SK-N-SH treated with all-trans-retinoic acid at 6 μM for 48 hours (cell line): ENCODE measurements at regions not wholly inside any gene's neighbourhood (a gene's known extent, or its start where the extent isn't known, plus 50 kb on each side); places are given as distances from the start of the nearest gene placed in this dataset.
"Not testable (repeated sequence)": the region's sequence is repeated elsewhere in the genome, so short reads cannot be mapped to it uniquely, and the experiment has no call there.

Experiments used
- ATAC-seq: fragments of 200-7000 bp; cut with Tn5 transposase; 3 replicates; pipeline ENCODE4 v1.9.1; 2020; ENCODE audit warnings: mild to moderate bottlenecking, moderate library complexity
- ARNTL ChIP-seq: fragments of 450-650 bp; formaldehyde crosslinking; IDR thresholded peaks from 2 replicates; pipeline ENCODE4 v1.5.0; 2020; ENCODE audit warnings: low read depth, mild to moderate bottlenecking, moderate library complexity, borderline replicate concordance
- BACH2 ChIP-seq: fragments of 250-450 bp; sonication (Bioruptor Pico); IDR thresholded peaks from 2 replicates; pipeline ENCODE4 v1.9.0; 2021; ENCODE audit warnings: mild to moderate bottlenecking, borderline replicate concordance
- CSDC2 ChIP-seq: fragments of 250-450 bp; sonication (Bioruptor Pico); IDR thresholded peaks from 2 replicates; pipeline ENCODE4 v1.5.0; 2020; ENCODE audit warnings: mild to moderate bottlenecking, moderate library complexity
- ESRRG ChIP-seq: fragments of 250-450 bp; sonication (Bioruptor Pico); IDR thresholded peaks from 2 replicates; pipeline ENCODE4 v1.6.1; 2021; ENCODE audit warnings: mild to moderate bottlenecking
- OSR1 ChIP-seq: fragments of 250-450 bp; sonication (Bioruptor Pico); IDR thresholded peaks from 2 replicates; pipeline ENCODE4 v1.8.0; 2022; ENCODE audit warnings: moderate library complexity, mild to moderate bottlenecking, inconsistent platforms
- PATZ1 ChIP-seq: fragments of 250-450 bp; sonication (Bioruptor Pico); IDR thresholded peaks from 2 replicates; pipeline ENCODE4 v1.8.0; 2020; ENCODE audit warnings: mild to moderate bottlenecking, moderate library complexity, borderline replicate concordance
- RARB ChIP-seq: fragments of 250-450 bp; sonication (Bioruptor Pico); IDR thresholded peaks from 2 replicates; pipeline ENCODE4 v1.8.0; 2021; ENCODE audit warnings: mild to moderate bottlenecking, moderate library complexity
- SNAI2 ChIP-seq: fragments of 250-450 bp; sonication (Bioruptor Pico); IDR thresholded peaks from 2 replicates; pipeline ENCODE4 v1.5.0; 2020; ENCODE audit warnings: mild to moderate bottlenecking, moderate library complexity
- TOX ChIP-seq: fragments of 250-450 bp; sonication (Bioruptor Pico); IDR thresholded peaks from 2 replicates; pipeline ENCODE4 v1.8.0; 2021; ENCODE audit warnings: mild to moderate bottlenecking, moderate library complexity, borderline replicate concordance
- ZC3H10 ChIP-seq: fragments of 250-450 bp; sonication (Bioruptor Pico); IDR thresholded peaks from 2 replicates; pipeline ENCODE4 v1.5.1; 2021; ENCODE audit warnings: mild to moderate bottlenecking, moderate library complexity
- ZFP3 ChIP-seq: fragments of 250-450 bp; sonication (Bioruptor Pico); IDR thresholded peaks from 2 replicates; pipeline ENCODE4 v1.5.0; 2020; ENCODE audit warnings: mild to moderate bottlenecking, moderate library complexity
- ZFP30 ChIP-seq: fragments of 450-650 bp; formaldehyde crosslinking; IDR thresholded peaks from 2 replicates; pipeline ENCODE4 v1.5.0; 2022; ENCODE audit warnings: mild to moderate bottlenecking, moderate library complexity
- ZNF70 ChIP-seq: fragments of 450-650 bp; formaldehyde crosslinking; IDR thresholded peaks from 2 replicates; pipeline ENCODE4 v1.5.0; 2020; ENCODE audit warnings: mild to moderate bottlenecking, moderate library complexity
- ZNF8 ChIP-seq: fragments of 450-650 bp; formaldehyde crosslinking; IDR thresholded peaks from 2 replicates; pipeline ENCODE4 v1.5.0; 2020; ENCODE audit warnings: mild to moderate bottlenecking, moderate library complexity
- TF ChIP-seq, protein P1 (sequence below): fragments of 250-450 bp; sonication (Bioruptor Pico); IDR thresholded peaks from 2 replicates; pipeline ENCODE4 v1.5.1; 2020; ENCODE audit warnings: low read depth, mild to moderate bottlenecking, moderate library complexity
- TF ChIP-seq, protein P2 (sequence below): fragments of 250-450 bp; sonication (Bioruptor Pico); IDR thresholded peaks from 2 replicates; pipeline ENCODE4 v1.5.0; 2020; ENCODE audit warnings: mild to moderate bottlenecking, moderate library complexity
- TF ChIP-seq, protein P3 (sequence below): fragments of 250-450 bp; sonication (Bioruptor Pico); IDR thresholded peaks from 2 replicates; pipeline ENCODE4 v1.8.0; 2021; ENCODE audit warnings: low read depth, mild to moderate bottlenecking, moderate library complexity, borderline replicate concordance

DNA sequence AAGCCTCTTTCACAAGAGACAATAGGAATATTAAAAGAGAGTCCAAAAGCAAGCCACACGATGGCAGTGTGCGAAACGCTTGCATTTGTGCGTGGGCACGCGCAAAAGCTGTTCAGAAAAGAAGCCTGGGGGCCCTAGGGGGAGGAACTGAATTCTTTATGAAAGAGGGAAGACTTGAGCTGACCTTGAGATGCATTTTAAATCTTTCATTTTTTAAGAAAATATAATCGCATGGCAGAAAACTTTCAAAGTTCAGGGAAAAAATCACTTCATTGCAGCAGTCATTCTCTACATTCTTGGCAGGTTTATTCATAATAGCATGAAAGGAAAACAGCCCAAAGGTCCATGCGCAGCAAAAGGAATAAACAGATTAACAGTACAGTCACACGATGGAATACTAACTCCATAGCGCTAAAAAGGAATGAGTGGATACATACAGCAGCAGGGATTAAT is 206.5 kb upstream of the PRKCQ start:
- peak; percentile 92 for ATAC-seq
- TF ChIP-seq ZC3H10 (CRISPR knock-in tag), result no peak
- no peak for TF ChIP-seq BACH2 (CRISPR knock-in tag)
- TF ChIP-seq ZNF70 (CRISPR knock-in tag), result no peak
- TF ChIP-seq, protein P1, sequence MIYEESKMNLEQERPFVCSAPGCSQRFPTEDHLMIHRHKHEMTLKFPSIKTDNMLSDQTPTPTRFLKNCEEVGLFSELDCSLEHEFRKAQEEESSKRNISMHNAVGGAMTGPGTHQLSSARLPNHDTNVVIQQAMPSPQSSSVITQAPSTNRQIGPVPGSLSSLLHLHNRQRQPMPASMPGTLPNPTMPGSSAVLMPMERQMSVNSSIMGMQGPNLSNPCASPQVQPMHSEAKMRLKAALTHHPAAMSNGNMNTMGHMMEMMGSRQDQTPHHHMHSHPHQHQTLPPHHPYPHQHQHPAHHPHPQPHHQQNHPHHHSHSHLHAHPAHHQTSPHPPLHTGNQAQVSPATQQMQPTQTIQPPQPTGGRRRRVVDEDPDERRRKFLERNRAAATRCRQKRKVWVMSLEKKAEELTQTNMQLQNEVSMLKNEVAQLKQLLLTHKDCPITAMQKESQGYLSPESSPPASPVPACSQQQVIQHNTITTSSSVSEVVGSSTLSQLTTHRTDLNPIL (CRISPR knock-in tag), result no peak
- TF ChIP-seq CSDC2 (CRISPR knock-in tag), result no peak
- no peak for TF ChIP-seq ZFP30 (CRISPR knock-in tag)
- TF ChIP-seq, protein P2, sequence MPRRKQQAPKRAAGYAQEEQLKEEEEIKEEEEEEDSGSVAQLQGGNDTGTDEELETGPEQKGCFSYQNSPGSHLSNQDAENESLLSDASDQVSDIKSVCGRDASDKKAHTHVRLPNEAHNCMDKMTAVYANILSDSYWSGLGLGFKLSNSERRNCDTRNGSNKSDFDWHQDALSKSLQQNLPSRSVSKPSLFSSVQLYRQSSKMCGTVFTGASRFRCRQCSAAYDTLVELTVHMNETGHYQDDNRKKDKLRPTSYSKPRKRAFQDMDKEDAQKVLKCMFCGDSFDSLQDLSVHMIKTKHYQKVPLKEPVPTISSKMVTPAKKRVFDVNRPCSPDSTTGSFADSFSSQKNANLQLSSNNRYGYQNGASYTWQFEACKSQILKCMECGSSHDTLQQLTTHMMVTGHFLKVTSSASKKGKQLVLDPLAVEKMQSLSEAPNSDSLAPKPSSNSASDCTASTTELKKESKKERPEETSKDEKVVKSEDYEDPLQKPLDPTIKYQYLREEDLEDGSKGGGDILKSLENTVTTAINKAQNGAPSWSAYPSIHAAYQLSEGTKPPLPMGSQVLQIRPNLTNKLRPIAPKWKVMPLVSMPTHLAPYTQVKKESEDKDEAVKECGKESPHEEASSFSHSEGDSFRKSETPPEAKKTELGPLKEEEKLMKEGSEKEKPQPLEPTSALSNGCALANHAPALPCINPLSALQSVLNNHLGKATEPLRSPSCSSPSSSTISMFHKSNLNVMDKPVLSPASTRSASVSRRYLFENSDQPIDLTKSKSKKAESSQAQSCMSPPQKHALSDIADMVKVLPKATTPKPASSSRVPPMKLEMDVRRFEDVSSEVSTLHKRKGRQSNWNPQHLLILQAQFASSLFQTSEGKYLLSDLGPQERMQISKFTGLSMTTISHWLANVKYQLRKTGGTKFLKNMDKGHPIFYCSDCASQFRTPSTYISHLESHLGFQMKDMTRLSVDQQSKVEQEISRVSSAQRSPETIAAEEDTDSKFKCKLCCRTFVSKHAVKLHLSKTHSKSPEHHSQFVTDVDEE (CRISPR knock-in tag), result no peak
- TF ChIP-seq SNAI2 (CRISPR knock-in tag), result no peak
- no peak for TF ChIP-seq ZFP3 (CRISPR knock-in tag)
- no peak for TF ChIP-seq OSR1
- TF ChIP-seq ESRRG (CRISPR knock-in tag), result no peak
- TF ChIP-seq ARNTL, result no peak
- no peak for TF ChIP-seq RARB
- TF ChIP-seq, protein P3, sequence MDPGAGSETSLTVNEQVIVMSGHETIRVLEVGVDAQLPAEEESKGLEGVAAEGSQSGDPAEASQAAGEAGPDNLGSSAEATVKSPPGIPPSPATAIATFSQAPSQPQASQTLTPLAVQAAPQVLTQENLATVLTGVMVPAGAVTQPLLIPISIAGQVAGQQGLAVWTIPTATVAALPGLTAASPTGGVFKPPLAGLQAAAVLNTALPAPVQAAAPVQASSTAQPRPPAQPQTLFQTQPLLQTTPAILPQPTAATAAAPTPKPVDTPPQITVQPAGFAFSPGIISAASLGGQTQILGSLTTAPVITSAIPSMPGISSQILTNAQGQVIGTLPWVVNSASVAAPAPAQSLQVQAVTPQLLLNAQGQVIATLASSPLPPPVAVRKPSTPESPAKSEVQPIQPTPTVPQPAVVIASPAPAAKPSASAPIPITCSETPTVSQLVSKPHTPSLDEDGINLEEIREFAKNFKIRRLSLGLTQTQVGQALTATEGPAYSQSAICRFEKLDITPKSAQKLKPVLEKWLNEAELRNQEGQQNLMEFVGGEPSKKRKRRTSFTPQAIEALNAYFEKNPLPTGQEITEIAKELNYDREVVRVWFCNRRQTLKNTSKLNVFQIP (CRISPR knock-in tag), result no peak
- TF ChIP-seq ZNF8, result no peak

DNA sequence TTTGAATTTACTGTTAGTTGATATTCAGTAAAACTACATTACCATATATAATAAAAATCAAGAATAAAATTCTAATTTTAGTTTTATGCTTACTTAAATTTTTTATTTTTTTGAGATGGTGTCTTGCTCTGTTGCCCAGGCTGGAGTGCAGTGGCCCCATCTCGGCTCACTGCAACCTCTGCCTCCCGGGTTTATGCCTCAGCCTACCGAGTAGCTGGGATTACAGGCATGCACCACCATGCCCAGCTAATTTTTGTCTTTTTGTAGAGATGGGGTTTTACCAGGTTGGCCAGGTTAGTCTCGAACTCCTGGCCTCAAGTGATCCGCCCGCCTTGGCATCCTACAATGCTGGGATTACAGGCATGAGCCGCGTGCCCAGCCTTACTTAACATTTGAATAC is 204.4 kb upstream of the PRKCQ start:
- ATAC-seq, result not testable (repeated sequence)

DNA sequence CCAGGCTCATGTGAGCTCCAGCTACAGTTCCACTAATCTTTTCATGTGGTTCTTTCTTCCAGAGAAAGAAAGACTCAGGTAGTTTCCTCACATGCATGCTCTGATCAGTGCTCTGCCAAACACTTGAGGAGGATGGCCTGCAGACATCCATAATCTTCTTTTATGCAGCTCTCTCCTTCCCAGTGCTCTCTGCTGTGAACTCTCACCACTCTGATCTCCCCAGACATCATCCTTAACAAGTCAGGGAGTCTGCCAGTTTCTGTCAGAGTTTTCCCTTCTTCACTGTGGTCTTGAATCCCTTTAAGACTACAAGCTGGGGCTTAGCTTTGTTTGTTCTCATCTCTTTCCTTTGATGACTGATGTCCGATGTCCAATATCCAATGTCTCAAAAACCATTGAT is 203.4 kb upstream of the PRKCQ start:
- no peak for TF ChIP-seq ZNF8
- TF ChIP-seq CSDC2 (CRISPR knock-in tag), result no peak
- TF ChIP-seq TOX (CRISPR knock-in tag), result no peak
- TF ChIP-seq, protein P2 (CRISPR knock-in tag), result no peak
- TF ChIP-seq, protein P1 (CRISPR knock-in tag), result no peak
- TF ChIP-seq RARB, result no peak
- no peak for TF ChIP-seq ZC3H10 (CRISPR knock-in tag)
- no peak for TF ChIP-seq PATZ1
- no peak for TF ChIP-seq ARNTL
- ATAC-seq, result no peak
